ENCODE measurements at regions not wholly inside any gene's neighbourhood (a gene's known extent, or its start where the extent isn't known, plus 50 kb on each side); places are given as distances from the start of the nearest gene placed in this dataset.
"Not testable (repeated sequence)": the region's sequence is repeated elsewhere in the genome, so short reads cannot be mapped to it uniquely, and the experiment has no call there.

GRCh38 chr2:76174505-76174904 lies 463.8 kb upstream of the GCFC2 start:
- H3K4me1 ChIP-seq (ENCODE audit: control insufficient read depth in 1 of 2, insufficient read depth in 2 of 2, low read depth in 1 of 2, low read length in 1 of 2): no peaks in the 10 kb centered on the region
- no peak overlapping the region for H3K27ac ChIP-seq (ENCODE audit: low read depth in 2 of 2, low read length in 1 of 2)
- no peak for DNase-seq
- no peaks in the 10 kb centered on the region for H3K9me3 ChIP-seq
- no peak overlapping the region for H2AFZ ChIP-seq (ENCODE audit: low read depth)
- no peaks in the 10 kb centered on the region for H3F3A ChIP-seq (replicated peaks; ENCODE audit: insufficient read depth)
- H3K27me3 ChIP-seq (ENCODE audit: insufficient read depth): no peaks in the 10 kb centered on the region
- H3K9ac ChIP-seq: no peak overlapping the region
- H3K4me3 ChIP-seq (ENCODE audit: low read depth in 2 of 2, low read length in 1 of 2): no peak overlapping the region
- no peaks in the 10 kb centered on the region for H4K20me1 ChIP-seq (ENCODE audit: insufficient read depth)
- CTCF ChIA-PET: interaction anchor here (1.3 kb wide), 1 partner anchor 13 kb away, joined by 4 read pairs; no protein-coding TSS in a partner anchor
- TF ChIP-seq POLR2AphosphoS5 (IDR thresholded peaks at IDR 0.05; ENCODE audit: low read depth, low read length) (no peak), FOXJ3 (CRISPR knock-in tag; IDR thresholded peaks at IDR 0.05) (no peak), EZH2phosphoT487 (IDR thresholded peaks at IDR 0.05; ENCODE audit: borderline replicate concordance, low read depth) (no peak), FOSL2 (IDR thresholded peaks at IDR 0.05; ENCODE audit: borderline replicate concordance, low read depth) (no peak), FOXM1 (IDR thresholded peaks at IDR 0.05; ENCODE audit: low read depth) (no peak), RXRA (IDR thresholded peaks at IDR 0.05; ENCODE audit: borderline replicate concordance, low read depth) (no peak), TAF1 (IDR thresholded peaks at IDR 0.05; ENCODE audit: borderline replicate concordance, low read depth, low read length) (no peak), USF1 (IDR thresholded peaks at IDR 0.05; ENCODE audit: borderline replicate concordance, low read depth) (no peak), GATA2 (CRISPR knock-in tag; IDR thresholded peaks at IDR 0.05) (no peak), CTCF (IDR thresholded peaks at IDR 0.05) (no peak), GABPA (IDR thresholded peaks at IDR 0.05; ENCODE audit: low read depth) (no peak), CHD2 (IDR thresholded peaks at IDR 0.05; ENCODE audit: low read length, partially characterized antibody) (no peak), JUND (IDR thresholded peaks at IDR 0.05) (no peak), NFIC (IDR thresholded peaks at IDR 0.05; ENCODE audit: borderline replicate concordance) (no peak), MXI1 (IDR thresholded peaks at IDR 0.05; ENCODE audit: low read depth, low read length) (no peak), RCOR1 (IDR thresholded peaks at IDR 0.05; ENCODE audit: low read length) (no peak), YY1 (IDR thresholded peaks at IDR 0.05; ENCODE audit: low read depth) (no peak), SMC3 (IDR thresholded peaks at IDR 0.05; ENCODE audit: low read depth, low read length) (no peak), TEAD4 (IDR thresholded peaks at IDR 0.05; ENCODE audit: borderline replicate concordance, insufficient read depth) (no peak), NRF1 (IDR thresholded peaks at IDR 0.05; ENCODE audit: low read depth, low read length) (no peak)
- no peaks in the 10 kb centered on the region for H3K79me2 ChIP-seq (ENCODE audit: insufficient read depth)
- 14% methylated on average over 2 of the region's 2 CpGs for WGBS (ENCODE audit: low lambda C conversion rate)
- H3K36me3 ChIP-seq (replicated peaks in 1 of 2; ENCODE audit: control insufficient read depth in 1 of 2, insufficient read depth in 2 of 2, low read length in 1 of 2): no peaks in the 10 kb centered on the region
- POLR2A ChIA-PET: no interaction called here
- H3K9me2 ChIP-seq: no peaks in the 10 kb centered on the region
- H3K4me2 ChIP-seq: no peak overlapping the region

GRCh38 chr2:76173206-76173605 lies 462.5 kb upstream of the GCFC2 start:
- H3K36me3 ChIP-seq (replicated peaks in 1 of 2; ENCODE audit: control insufficient read depth in 1 of 2, insufficient read depth in 2 of 2, low read length in 1 of 2); H3K4me2 ChIP-seq; H3K4me1 ChIP-seq (ENCODE audit: control insufficient read depth in 1 of 2, insufficient read depth in 2 of 2, low read depth in 1 of 2, low read length in 1 of 2); H3K4me3 ChIP-seq (ENCODE audit: low read depth in 2 of 2, low read length in 1 of 2); H3K27ac ChIP-seq (ENCODE audit: low read depth in 2 of 2, low read length in 1 of 2); POLR2A ChIA-PET; H3F3A ChIP-seq (replicated peaks; ENCODE audit: insufficient read depth); H3K79me2 ChIP-seq (ENCODE audit: insufficient read depth); H3K9ac ChIP-seq; H2AFZ ChIP-seq (ENCODE audit: low read depth); DNase-seq; H3K9me3 ChIP-seq; H4K20me1 ChIP-seq (ENCODE audit: insufficient read depth); H3K9me2 ChIP-seq; H3K27me3 ChIP-seq (ENCODE audit: insufficient read depth): not testable (repeated sequence)
- CTCF ChIA-PET: interaction anchor here (1.3 kb wide), 1 partner anchor 11 kb away, joined by 4 read pairs; no protein-coding TSS in a partner anchor
- WGBS (ENCODE audit: low lambda C conversion rate): 0% methylated on average over 1 of the region's 1 CpG

GRCh38 chr2:76172154-76172595 lies 461.5 kb upstream of the GCFC2 start:
- H3K4me3 ChIP-seq (ENCODE audit: low read depth in 2 of 2, low read length in 1 of 2); H3K4me2 ChIP-seq; H3K9ac ChIP-seq; H2AFZ ChIP-seq (ENCODE audit: low read depth); H4K20me1 ChIP-seq (ENCODE audit: insufficient read depth); H3F3A ChIP-seq (replicated peaks; ENCODE audit: insufficient read depth); H3K27me3 ChIP-seq (ENCODE audit: insufficient read depth); H3K36me3 ChIP-seq (replicated peaks in 1 of 2; ENCODE audit: control insufficient read depth in 1 of 2, insufficient read depth in 2 of 2, low read length in 1 of 2); DNase-seq; H3K4me1 ChIP-seq (ENCODE audit: control insufficient read depth in 1 of 2, insufficient read depth in 2 of 2, low read depth in 1 of 2, low read length in 1 of 2); H3K27ac ChIP-seq (ENCODE audit: low read depth in 2 of 2, low read length in 1 of 2); CTCF ChIA-PET; H3K79me2 ChIP-seq (ENCODE audit: insufficient read depth); H3K9me3 ChIP-seq; POLR2A ChIA-PET; H3K9me2 ChIP-seq: not testable (repeated sequence)
